RWPE2 (cell line): ENCODE measurements at regions not wholly inside any gene's neighbourhood (a gene's known extent, or its start where the extent isn't known, plus 50 kb on each side); places are given as distances from the start of the nearest gene placed in this dataset.

Source experiments
- ATAC-seq: fragments of 200-7000 bp; cut with Tn5 transposase; 3 replicates; pipeline ENCODE4 v1.9.1; 2021; ENCODE audit warnings: low read depth
- DNase-seq: peaks from one replicate; pipeline ENCODE4 v3.0.0-alpha.2; 2020; ENCODE audit warnings: low spot score
- H3K27ac ChIP-seq: fragments of 450-650 bp; 2 replicates; pipeline ENCODE4 v1.5.1; 2017; ENCODE audit warnings: mild to moderate bottlenecking; ENCODE audit not compliant: poor library complexity, severe bottlenecking
- H3K27me3 ChIP-seq: fragments of 250-450 bp; sonication (Bioruptor Pico); 2 replicates; pipeline ENCODE4 v1.5.1; 2021; ENCODE audit warnings: mild to moderate bottlenecking, moderate library complexity; ENCODE audit not compliant: insufficient read depth, poor library complexity, severe bottlenecking
- H3K36me3 ChIP-seq: fragments of 250-450 bp; sonication (Bioruptor Pico); 2 replicates; pipeline ENCODE4 v1.5.1; 2020; ENCODE audit warnings: low read depth, mild to moderate bottlenecking, moderate library complexity
- H3K4me1 ChIP-seq: fragments of 250-450 bp; sonication (Bioruptor Pico); 2 replicates; pipeline ENCODE4 v1.5.1; 2021; ENCODE audit warnings: mild to moderate bottlenecking, moderate library complexity; ENCODE audit not compliant: insufficient read depth, poor library complexity, severe bottlenecking
- H3K4me3 ChIP-seq: fragments of 250-450 bp; sonication (Bioruptor Pico); 2 replicates; pipeline ENCODE4 v1.5.1; 2021; ENCODE audit warnings: mild to moderate bottlenecking, moderate library complexity; ENCODE audit not compliant: severe bottlenecking
- H3K9me3 ChIP-seq: fragments of 250-450 bp; sonication (Bioruptor Pico); 2 replicates; pipeline ENCODE4 v1.5.1; 2021; ENCODE audit warnings: mild to moderate bottlenecking, moderate library complexity; ENCODE audit not compliant: severe bottlenecking
- CTCF ChIP-seq: fragments of 450-650 bp; IDR thresholded peaks from one replicate; pipeline ENCODE4 v1.5.1; 2017; ENCODE audit warnings: mild to moderate bottlenecking, moderate library complexity; ENCODE audit not compliant: poor library complexity, severe bottlenecking

GRCh38 chr10:65341323-65341925, 1584.4 kb upstream of the LRRTM3 start:
- TF ChIP-seq CTCF = no peak
- Histone ChIP-seq H3K9me3 (no peaks in the 10 kb centered on the region), H3K36me3 (no peaks in the 10 kb centered on the region), H3K4me1 (no peaks in the 10 kb centered on the region), H3K27me3 (peaks cover 5% of the 10 kb centered on the region), H3K27ac (no peak overlapping the region), H3K4me3 (no peak overlapping the region)
- no peak for DNase-seq
- ATAC-seq = no peak

- H3K4me1 ChIP-seq = no peaks in the 10 kb centered on the region
- DNase-seq = no peak
- no peak overlapping the region for H3K4me3 ChIP-seq
- H3K27me3 ChIP-seq = peaks cover 5% of the 10 kb centered on the region
- no peak for TF ChIP-seq CTCF
- no peak overlapping the region for H3K27ac ChIP-seq
- no peak for ATAC-seq
- no peaks in the 10 kb centered on the region for H3K9me3 ChIP-seq
- H3K36me3 ChIP-seq = no peaks in the 10 kb centered on the region
Observed at GRCh38 chr10:65342245-65342644, 1583.6 kb upstream of the LRRTM3 start.

GRCh38 chr10:65346466-65346865, 1579.4 kb upstream of the LRRTM3 start:
- no peak for TF ChIP-seq CTCF
- no peak overlapping the region for H3K27ac ChIP-seq
- H3K27me3 ChIP-seq = no peaks in the 10 kb centered on the region
- H3K9me3 ChIP-seq = no peaks in the 10 kb centered on the region
- no peaks in the 10 kb centered on the region for H3K4me1 ChIP-seq
- no peak overlapping the region for H3K4me3 ChIP-seq
- no peaks in the 10 kb centered on the region for H3K36me3 ChIP-seq
- ATAC-seq (no peak), DNase-seq (no peak)

- H3K27ac ChIP-seq = no peak overlapping the region
- DNase-seq (no peak), ATAC-seq (no peak)
- TF ChIP-seq CTCF = no peak
- no peaks in the 10 kb centered on the region for H3K4me1 ChIP-seq
- H3K4me3 ChIP-seq = no peak overlapping the region
- no peaks in the 10 kb centered on the region for H3K36me3 ChIP-seq
- no peaks in the 10 kb centered on the region for H3K9me3 ChIP-seq
- H3K27me3 ChIP-seq = no peaks in the 10 kb centered on the region
Observed at GRCh38 chr10:65348637-65349036, 1577.2 kb upstream of the LRRTM3 start.

GRCh38 chr10:65350611-65351010, 1575.2 kb upstream of the LRRTM3 start:
- no peaks in the 10 kb centered on the region for H3K27me3 ChIP-seq
- ATAC-seq (no peak), DNase-seq (no peak)
- no peaks in the 10 kb centered on the region for H3K9me3 ChIP-seq
- H3K4me1 ChIP-seq = no peaks in the 10 kb centered on the region
- TF ChIP-seq CTCF = no peak
- no peak overlapping the region for H3K4me3 ChIP-seq
- no peak overlapping the region for H3K27ac ChIP-seq
- H3K36me3 ChIP-seq = no peaks in the 10 kb centered on the region
